ENCODE measurements at regions not wholly inside any gene's neighbourhood (a gene's known extent, or its start where the extent isn't known, plus 50 kb on each side); places are given as distances from the start of the nearest gene placed in this dataset.

DNA sequence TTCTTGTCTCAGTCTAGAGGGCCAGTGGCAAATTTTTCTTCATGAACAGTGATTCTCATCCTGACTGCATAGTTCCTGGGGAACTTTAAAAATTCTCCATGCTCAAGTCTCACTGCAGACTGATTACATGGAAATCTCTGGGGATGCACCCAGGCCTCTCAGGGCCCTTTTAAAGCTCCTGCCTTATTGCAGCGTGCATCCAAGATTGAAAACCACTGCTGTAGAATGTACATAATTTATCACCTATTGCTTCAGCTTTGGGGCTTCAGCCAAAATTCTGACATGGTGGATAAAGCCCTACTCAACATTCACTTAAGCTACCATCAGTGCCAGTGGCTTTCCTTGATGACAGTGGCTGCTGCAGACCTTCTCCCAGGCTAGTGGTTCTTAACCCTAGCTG is 143.8 kb downstream of the BTBD3 start:
- Mint-ChIP-seq H3K4me3 (no peak overlapping the region), H3K27ac (no peak overlapping the region), H3K36me3 (no peaks in the 10 kb centered on the region), H3K9me3 (peaks cover 0 to 16% (median 3%) of the 10 kb centered on the region in 9 donors), H3K4me1 (peaks cover 0 to 2% (median 0%) of the 10 kb centered on the region in 4 donors), H3K27me3 (peaks cover 0 to 5% (median 0%) of the 10 kb centered on the region in 5 donors)
- no peak for ATAC-seq
- no peak for DNase-seq
- POLR2A ChIA-PET: no interaction called here

DNA sequence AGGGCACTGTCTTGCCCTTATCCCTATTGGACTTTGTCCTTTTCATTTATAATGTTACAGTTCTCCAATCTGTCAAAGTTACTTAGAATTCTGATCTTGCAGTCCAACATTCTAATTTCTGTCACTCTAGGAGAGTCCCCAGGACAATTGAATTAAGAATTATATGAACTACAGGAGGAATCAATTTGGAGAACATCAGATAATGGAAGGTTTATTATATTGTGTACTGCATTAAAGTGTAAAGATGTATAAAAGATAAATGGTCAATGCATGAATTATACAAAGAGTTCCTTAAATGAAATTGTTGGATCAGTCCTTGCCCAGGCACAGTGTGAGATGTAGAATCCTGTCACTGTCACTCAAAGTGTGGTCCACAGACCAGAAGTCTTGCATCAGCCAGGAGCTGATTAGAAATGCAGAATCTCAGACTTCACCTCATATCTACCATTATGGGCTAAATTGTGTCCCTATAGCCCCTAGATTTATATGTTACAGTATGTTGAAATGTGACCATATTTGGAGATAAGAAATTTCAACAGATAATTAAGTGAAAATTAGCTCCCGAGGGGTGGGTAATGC is 145.5 kb downstream of the BTBD3 start:
- Mint-ChIP-seq H3K27me3 (peaks cover 0 to 5% (median 0%) of the 10 kb centered on the region in 5 donors), H3K27ac (no peak overlapping the region), H3K36me3 (no peaks in the 10 kb centered on the region), H3K4me1 (no peaks in the 10 kb centered on the region), H3K9me3 (peaks cover 0 to 16% (median 3%) of the 10 kb centered on the region in 9 donors), H3K4me3 (no peak overlapping the region)
- POLR2A ChIA-PET: no interaction called here
- DNase-seq (no peak), ATAC-seq (no peak)

DNA sequence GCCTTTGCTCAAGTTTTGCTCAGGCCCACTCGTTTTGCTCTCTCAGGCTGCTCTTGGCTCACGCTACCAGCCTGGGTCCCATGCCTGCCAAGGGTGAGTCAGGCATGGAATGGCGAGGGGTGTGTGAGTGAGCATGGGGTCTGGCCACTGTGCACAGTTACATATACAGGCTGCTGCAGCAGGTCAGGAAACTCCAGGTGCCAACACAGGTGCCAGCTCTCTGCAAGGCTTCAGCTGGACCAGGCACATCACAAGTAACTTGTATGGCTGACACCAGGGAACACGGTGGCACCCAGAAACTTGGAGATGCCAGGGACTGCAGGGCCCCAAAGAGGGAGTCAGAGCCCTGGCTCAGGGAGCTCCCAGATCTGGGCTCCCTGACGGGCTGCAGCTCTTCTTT is 146.8 kb downstream of the BTBD3 start:
- POLR2A ChIA-PET: no interaction called here

DNA sequence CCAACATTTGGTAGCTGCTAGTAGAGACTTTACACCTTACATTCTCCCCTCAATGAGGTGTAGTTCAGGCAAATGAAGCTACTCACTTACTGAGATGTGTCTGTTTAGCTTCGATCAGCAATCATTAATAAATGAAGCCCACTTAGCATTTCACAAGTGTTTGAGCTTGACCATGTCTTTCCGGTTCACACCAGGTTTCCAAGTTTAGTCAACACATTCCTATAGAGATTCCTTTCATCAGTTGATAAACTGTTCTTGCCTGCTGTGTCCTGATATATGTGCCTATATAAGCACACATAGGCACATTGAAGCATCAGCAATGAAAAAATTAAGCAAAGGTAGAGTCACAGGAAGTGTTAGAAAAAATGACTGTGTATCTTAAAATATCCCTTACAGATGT is 150.0 kb downstream of the BTBD3 start:
- ATAC-seq (no peak), DNase-seq (no peak)
- no peaks in the 10 kb centered on the region for H3K4me1 Mint-ChIP-seq
- peaks cover 0 to 3% (median 0%) of the 10 kb centered on the region in 9 donors for H3K9me3 Mint-ChIP-seq
- POLR2A ChIA-PET: no interaction called here
- no peak overlapping the region for H3K27ac Mint-ChIP-seq
- no peak overlapping the region for H3K4me3 Mint-ChIP-seq
- no peaks in the 10 kb centered on the region for H3K36me3 Mint-ChIP-seq
- H3K27me3 Mint-ChIP-seq: no peaks in the 10 kb centered on the region

More for the DNA sequence above, 146.8 kb downstream of the BTBD3 start:
- no peaks in the 10 kb centered on the region for H3K36me3 Mint-ChIP-seq
- H3K27ac Mint-ChIP-seq: no peak overlapping the region
- DNase-seq: no peak
- no peaks in the 10 kb centered on the region for H3K4me1 Mint-ChIP-seq
- H3K4me3 Mint-ChIP-seq: no peak overlapping the region
- peaks cover 0 to 16% (median 0%) of the 10 kb centered on the region in 9 donors for H3K9me3 Mint-ChIP-seq
- peaks cover 0 to 5% (median 0%) of the 10 kb centered on the region in 5 donors for H3K27me3 Mint-ChIP-seq
- no peak for ATAC-seq

DNA sequence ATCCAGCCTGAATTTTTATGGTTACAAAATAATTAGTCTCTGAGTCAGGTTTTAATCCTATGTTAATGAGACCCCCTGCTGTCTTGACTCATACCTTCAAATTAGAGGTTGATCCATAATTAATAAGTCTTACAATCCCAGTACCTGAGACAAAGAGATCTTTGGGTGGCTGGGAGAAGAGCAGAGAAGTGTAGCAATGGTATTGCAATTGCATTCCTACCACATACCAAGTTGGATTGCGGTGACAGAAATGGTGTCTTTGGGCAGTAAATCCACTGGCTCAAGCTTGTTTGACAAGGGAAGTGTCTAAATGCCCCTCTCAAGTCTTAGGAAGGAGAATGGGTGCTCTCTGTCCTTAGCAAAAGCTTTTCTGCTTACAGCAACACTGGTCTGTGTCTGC is 150.4 kb downstream of the BTBD3 start:
- H3K27ac Mint-ChIP-seq: no peak overlapping the region
- no peaks in the 10 kb centered on the region for H3K36me3 Mint-ChIP-seq
- no peaks in the 10 kb centered on the region for H3K27me3 Mint-ChIP-seq
- H3K4me3 Mint-ChIP-seq: no peak overlapping the region
- H3K4me1 Mint-ChIP-seq: no peaks in the 10 kb centered on the region
- DNase-seq (no peak), ATAC-seq (no peak)
- POLR2A ChIA-PET: no interaction called here
- H3K9me3 Mint-ChIP-seq: peaks cover 0 to 3% (median 0%) of the 10 kb centered on the region in 9 donors

DNA sequence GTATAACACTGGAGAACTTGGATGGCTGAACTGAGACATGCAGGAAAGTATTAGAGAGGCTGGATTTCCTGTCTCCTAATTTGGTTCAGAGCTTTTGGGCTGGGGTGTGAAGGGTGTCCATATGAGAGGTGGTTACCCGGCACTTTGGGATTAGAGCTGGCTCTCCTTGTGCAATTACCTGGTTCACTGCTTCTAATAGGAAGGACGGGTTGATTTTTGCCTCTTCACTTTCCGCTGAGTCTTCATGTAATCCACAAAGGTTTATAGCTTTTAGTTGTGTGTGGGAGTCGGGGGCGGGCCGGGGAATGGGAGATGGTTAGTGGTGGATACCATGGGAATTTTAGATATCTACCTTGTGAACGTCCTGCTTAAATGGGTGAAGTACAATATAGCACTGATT is 151.5 kb downstream of the BTBD3 start:
- POLR2A ChIA-PET: no interaction called here
- Mint-ChIP-seq H3K9me3 (peaks cover 0 to 3% (median 0%) of the 10 kb centered on the region in 9 donors), H3K36me3 (no peaks in the 10 kb centered on the region), H3K4me1 (peaks cover 0 to 4% (median 0%) of the 10 kb centered on the region in 4 donors), H3K27me3 (no peaks in the 10 kb centered on the region), H3K4me3 (no peak overlapping the region), H3K27ac (no peak overlapping the region)
- DNase-seq: no peak
- ATAC-seq: no peak

DNA sequence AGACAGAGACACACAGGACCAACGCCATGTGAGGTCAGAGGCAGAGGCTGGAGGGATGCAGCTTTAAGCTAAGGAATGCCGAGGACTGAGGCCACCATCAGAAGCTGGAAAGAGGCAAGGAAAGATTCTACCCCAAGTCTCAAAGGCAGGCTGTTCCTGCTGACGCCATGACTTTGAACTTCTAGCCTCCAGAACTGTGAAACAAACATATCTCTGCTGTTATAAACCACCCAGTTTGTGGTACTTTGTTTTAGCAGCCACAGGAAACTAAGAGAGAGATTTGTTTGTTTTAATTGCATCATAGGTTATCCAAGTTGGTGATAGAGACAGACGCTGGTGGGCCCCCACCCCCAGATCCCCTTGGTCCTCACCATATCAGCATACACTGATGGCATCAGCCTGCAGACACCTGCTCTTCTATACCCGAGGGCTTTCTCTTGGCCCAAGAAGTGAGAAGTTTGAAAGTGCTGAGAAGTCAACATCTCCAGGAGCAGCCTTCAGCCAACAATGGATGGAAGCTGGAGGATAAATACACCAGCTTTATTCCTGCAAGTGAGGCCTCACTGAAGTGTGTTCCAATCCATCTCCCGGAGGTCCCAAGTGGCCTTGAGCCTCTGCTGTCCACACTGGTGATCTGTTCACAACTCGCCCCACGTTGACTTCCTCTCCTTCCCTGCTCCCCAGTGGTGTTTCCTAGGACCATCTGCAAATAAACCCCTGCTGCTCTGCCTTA is 154.7 kb downstream of the BTBD3 start:
- Mint-ChIP-seq H3K9me3 (peaks cover 0 to 2% (median 0%) of the 10 kb centered on the region in 9 donors), H3K4me1 (peaks cover 0 to 6% (median 0%) of the 10 kb centered on the region in 4 donors), H3K27me3 (no peaks in the 10 kb centered on the region), H3K36me3 (no peaks in the 10 kb centered on the region), H3K27ac (peak overlapping the region in 2 of 10 donors; percentile 2 to 12), H3K4me3 (no peak overlapping the region)
- POLR2A ChIA-PET: no interaction called here
- DNase-seq (no peak), ATAC-seq (no peak)

DNA sequence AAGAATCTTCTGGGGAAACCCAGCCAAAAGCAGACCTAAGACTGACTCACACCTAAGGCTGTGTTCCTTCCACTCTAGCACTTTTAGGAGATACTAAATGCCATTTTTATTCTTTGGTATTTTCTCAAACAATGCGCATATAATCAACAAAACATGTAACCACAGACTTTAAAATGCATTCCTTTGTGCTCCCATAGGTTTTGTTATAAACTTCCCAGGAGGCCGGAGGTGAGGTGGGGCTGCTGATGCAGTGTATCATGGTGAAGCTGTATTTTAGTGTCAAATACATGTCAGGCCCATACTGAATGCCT is 155.2 kb downstream of the BTBD3 start:
- peaks cover 0 to 4% (median 0%) of the 10 kb centered on the region in 9 donors for H3K9me3 Mint-ChIP-seq
- POLR2A ChIA-PET: no interaction called here
- DNase-seq (no peak), ATAC-seq (no peak)
- no peak overlapping the region for H3K4me3 Mint-ChIP-seq
- H3K4me1 Mint-ChIP-seq: peaks cover 0 to 6% (median 0%) of the 10 kb centered on the region in 4 donors
- H3K36me3 Mint-ChIP-seq: no peaks in the 10 kb centered on the region
- H3K27ac Mint-ChIP-seq: no peak overlapping the region
- no peaks in the 10 kb centered on the region for H3K27me3 Mint-ChIP-seq

DNA sequence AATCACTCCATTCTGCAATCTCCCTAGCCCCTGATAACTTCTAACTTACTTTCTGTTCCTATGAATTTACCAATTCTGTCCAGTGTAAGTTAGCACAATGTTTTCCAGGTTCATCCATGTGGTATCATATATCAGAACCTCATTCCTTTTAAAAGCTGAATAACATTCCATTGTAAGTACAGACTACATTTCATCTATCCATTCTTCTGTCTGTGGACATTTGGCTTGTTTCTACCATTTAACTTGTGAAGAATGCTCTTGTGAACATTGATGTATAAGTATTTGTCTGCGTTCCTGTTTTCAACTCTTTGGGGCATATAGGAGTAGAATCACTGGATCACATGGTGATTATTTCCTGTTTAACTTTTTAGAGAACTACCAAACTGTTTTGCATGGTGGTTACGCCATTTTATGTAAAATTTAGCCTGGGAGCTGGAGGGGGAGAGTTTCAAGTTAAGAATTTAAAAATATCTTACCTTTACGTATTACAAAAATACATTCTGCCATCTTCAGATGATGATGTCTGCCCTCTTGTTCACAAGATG is 156.5 kb downstream of the BTBD3 start:
- POLR2A ChIA-PET: no interaction called here
- Mint-ChIP-seq H3K36me3 (no peaks in the 10 kb centered on the region), H3K27me3 (peaks cover 0 to under 1% (median 0%) of the 10 kb centered on the region in 5 donors), H3K4me3 (no peak overlapping the region), H3K4me1 (peaks cover 0 to 6% (median 0%) of the 10 kb centered on the region in 4 donors), H3K27ac (no peak overlapping the region), H3K9me3 (peaks cover 0 to 6% (median 0%) of the 10 kb centered on the region in 9 donors)
- DNase-seq (no peak), ATAC-seq (no peak)

DNA sequence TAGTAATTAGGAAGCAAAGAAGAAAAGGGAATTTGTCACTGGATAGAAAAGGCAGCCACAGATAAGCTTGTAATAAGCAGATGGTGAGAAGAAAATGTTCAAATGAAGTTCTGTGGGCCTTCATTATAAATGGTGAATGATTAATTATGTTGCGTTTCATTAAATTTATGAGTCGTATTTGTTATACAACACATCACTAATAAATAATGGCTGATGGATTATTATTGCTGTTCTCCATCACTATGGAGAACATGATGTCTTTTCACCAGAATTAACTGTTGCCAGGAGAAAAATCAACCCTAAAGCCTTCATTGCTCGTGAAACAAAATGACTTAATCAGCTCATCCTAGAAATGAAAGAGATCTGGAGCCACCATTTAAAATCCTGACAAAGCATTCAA is 158.5 kb downstream of the BTBD3 start:
- peaks cover 0 to 6% (median 0%) of the 10 kb centered on the region in 4 donors for H3K4me1 Mint-ChIP-seq
- H3K36me3 Mint-ChIP-seq: no peaks in the 10 kb centered on the region
- ATAC-seq: no peak
- POLR2A ChIA-PET: no interaction called here
- no peak overlapping the region for H3K4me3 Mint-ChIP-seq
- no peak for DNase-seq
- peaks cover 0 to 9% (median 0%) of the 10 kb centered on the region in 9 donors for H3K9me3 Mint-ChIP-seq
- H3K27ac Mint-ChIP-seq: no peak overlapping the region
- H3K27me3 Mint-ChIP-seq: peaks cover 0 to 4% (median 0%) of the 10 kb centered on the region in 5 donors

DNA sequence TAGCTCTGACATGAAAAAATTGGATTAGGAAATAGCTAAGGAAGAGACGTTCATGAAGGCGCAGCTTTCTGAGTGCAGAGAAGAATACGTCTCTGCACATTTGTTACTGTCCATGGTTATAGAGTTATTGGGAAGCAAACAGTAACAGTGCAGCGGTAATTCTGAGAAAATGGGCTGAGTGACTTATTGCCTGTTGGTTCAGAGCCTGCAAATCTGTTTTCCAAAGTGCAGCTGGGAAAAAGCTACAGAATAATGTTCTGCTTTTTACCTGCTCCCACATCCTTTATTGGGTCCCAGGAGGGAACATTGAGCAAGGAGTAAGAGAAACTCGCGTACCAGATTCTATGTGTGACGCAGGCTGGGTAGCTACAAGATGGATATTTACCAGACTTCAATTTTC is 160.2 kb downstream of the BTBD3 start:
- POLR2A ChIA-PET: no interaction called here
- no peak for DNase-seq
- no peak overlapping the region for H3K27ac Mint-ChIP-seq
- peaks cover 0 to 4% (median 0%) of the 10 kb centered on the region in 5 donors for H3K27me3 Mint-ChIP-seq
- no peaks in the 10 kb centered on the region for H3K36me3 Mint-ChIP-seq
- no peak overlapping the region for H3K4me3 Mint-ChIP-seq
- peaks cover 0 to 9% (median 0%) of the 10 kb centered on the region in 9 donors for H3K9me3 Mint-ChIP-seq
- H3K4me1 Mint-ChIP-seq: peaks cover 0 to 6% (median 0%) of the 10 kb centered on the region in 4 donors
- no peak for ATAC-seq

DNA sequence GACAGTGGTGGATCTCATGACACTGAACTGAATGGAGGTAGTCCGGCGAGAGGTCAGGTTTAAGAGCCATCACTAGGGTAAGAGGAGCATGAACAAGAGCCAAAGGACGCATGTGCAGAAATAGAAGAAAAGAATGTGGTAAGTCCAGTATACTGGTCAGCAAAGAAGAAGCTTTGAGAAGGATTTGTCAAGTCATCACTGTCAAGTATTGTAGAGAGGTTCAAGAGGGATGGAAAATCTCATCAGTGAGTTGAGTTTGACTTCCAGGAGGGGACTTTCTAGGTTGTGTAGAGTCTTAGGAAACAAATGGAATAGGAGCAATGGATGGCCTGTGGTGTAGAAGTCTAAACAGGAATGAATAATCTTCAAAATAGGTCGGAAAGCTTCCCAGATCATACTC is 161.8 kb downstream of the BTBD3 start:
- Mint-ChIP-seq H3K4me3 (no peak overlapping the region), H3K9me3 (peaks cover 0 to 9% (median 0%) of the 10 kb centered on the region in 9 donors), H3K36me3 (no peaks in the 10 kb centered on the region), H3K27me3 (peaks cover 0 to 4% (median 0%) of the 10 kb centered on the region in 5 donors), H3K27ac (no peak overlapping the region), H3K4me1 (no peaks in the 10 kb centered on the region)
- no peak for DNase-seq
- POLR2A ChIA-PET: no interaction called here
- no peak for ATAC-seq

DNA sequence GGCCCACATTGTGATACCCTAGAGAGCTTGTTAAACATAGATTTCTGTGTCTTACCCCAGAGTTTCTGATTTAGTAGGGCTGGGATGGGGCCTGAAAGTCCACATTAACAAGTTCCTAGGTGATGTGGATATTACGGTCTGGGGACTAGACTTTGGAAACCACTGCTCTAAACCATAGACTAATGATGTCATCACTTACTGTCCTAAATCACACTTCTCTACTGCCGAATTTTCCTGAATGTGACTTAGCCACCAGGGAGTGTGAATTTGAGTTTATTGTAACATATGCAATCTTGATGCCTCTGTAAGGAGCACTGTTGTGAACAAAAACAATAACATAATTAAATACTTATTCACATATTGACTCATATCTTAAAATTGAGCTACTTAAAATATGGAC is 165.6 kb downstream of the BTBD3 start:
- no peaks in the 10 kb centered on the region for H3K4me1 Mint-ChIP-seq
- DNase-seq (no peak), ATAC-seq (no peak)
- H3K27ac Mint-ChIP-seq: no peak overlapping the region
- H3K4me3 Mint-ChIP-seq: no peak overlapping the region
- no peaks in the 10 kb centered on the region for H3K36me3 Mint-ChIP-seq
- peaks cover 0 to 4% (median 0%) of the 10 kb centered on the region in 5 donors for H3K27me3 Mint-ChIP-seq
- POLR2A ChIA-PET: no interaction called here
- peaks cover 0 to 9% (median 0%) of the 10 kb centered on the region in 9 donors for H3K9me3 Mint-ChIP-seq

Data from naive thymus-derived CD8-positive, alpha-beta T cell (primary cell).